GM18873 (cell line): ENCODE measurements at regions not wholly inside any gene's neighbourhood (a gene's known extent, or its start where the extent isn't known, plus 50 kb on each side); places are given as distances from the start of the nearest gene placed in this dataset.
"Not testable (repeated sequence)": the region's sequence is repeated elsewhere in the genome, so short reads cannot be mapped to it uniquely, and the experiment has no call there.

Experiments used
- ATAC-seq: cut with Tn5 transposase; IDR thresholded peaks from one replicate; pipeline ENCODE4 v1.9.1; 2021; ENCODE audit warnings: mild to moderate bottlenecking, moderate library complexity, moderate number of reproducible peaks; ENCODE audit not compliant: unreplicated experiment, low FRiP score

DNA sequence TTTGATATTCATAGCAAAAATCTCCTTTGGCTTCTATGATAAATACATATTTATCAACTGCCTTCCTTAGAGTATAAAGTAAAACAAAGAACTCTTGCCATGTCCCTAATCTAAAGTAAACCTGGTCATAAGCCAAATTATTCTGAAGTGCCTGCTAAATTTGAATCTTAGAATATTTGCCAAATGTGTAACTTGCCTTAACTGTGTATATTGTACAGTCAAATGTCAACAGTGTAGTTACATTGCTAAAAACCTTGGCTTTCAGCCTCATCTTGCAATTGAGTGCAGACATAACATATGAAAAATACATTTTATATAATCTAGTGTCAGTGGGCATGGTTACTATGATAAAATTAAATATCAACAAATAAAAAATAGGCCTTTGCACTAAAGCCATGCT is 583.4 kb upstream of the ADAMTS5 start:
- ATAC-seq, result no peak

DNA sequence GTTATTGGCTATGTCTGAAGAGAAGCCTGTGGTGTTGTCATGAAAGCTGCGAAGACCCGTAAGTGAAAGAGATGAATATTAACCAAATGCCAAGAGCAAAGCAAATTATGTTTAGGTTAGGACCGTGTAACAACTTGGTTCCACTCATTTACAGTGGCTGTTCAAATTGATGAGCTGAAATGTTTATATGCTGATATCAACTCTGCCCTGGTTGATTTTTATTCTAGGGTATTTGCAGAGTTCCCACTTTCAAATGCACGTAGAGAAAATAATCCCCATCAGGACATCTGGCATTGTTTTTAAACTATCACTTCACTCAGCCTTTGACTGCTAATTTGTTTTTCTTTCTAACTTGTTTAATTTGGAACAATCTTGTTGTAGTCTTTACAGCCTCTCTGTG is 581.6 kb upstream of the ADAMTS5 start:
- no peak for ATAC-seq

DNA sequence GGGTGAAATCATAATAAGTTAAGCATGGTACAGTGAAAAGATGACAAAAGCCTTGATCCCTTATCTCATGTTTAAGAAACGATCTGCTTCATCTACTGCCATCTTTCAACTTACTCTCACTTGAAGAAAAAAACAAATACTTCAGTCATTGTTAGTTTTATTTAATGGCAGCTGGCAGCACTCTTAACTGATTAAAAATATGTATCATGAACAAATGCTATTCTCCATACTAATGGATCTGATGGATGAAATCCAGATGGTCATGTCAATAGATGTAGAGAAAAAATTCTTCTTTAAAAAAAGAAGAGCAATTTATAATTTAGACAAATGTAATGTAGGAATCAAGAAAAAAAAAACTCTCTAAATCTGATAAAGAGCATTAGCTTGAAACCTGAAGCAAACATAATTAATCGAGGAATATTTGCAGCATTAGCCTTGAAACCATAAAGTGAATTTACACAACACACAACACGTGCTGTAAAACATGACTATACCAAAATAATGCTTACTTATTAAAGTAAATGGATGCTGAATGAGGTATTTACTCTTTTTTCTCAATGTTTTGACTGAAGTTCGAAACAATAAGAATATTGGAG is 579.0 kb upstream of the ADAMTS5 start:
- ATAC-seq, result no peak

DNA sequence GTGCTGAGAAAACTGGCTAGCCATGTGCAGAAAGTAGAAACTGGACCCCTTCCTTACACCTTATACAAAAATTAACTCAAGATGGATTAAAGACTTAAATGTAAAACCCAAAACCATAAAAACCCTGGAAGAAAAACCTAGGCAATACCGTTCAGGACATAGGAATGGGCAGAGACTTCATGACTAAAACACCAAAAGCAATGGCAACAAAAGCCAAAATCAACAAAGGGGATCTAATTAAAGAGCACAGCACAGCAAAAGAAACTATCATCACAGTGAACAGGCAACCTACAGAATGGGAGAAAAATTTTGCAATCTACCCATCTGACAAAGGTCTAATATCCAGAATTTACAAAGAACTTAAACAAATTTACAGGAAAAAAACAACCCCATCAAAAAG is 575.2 kb upstream of the ADAMTS5 start:
- not testable (repeated sequence) for ATAC-seq

DNA sequence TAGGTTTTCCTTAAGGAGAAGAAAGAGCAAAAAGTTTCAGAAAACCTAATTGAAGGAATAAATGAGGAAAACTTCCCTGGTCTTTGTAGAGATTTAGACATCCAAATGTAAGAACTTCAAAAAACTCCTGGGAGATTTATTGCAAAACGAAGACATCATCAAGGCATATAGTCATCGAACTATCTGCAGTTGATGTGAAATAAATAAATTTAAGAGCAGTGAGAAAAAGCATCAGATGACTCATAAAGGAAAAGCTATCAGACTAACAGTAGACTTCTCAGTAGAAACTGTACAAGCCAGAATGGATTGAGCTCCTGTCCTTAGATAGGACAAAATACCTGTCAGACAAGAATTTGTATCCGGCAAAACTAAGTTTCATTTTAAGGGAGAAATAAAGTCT is 569.4 kb upstream of the ADAMTS5 start:
- no peak for ATAC-seq

DNA sequence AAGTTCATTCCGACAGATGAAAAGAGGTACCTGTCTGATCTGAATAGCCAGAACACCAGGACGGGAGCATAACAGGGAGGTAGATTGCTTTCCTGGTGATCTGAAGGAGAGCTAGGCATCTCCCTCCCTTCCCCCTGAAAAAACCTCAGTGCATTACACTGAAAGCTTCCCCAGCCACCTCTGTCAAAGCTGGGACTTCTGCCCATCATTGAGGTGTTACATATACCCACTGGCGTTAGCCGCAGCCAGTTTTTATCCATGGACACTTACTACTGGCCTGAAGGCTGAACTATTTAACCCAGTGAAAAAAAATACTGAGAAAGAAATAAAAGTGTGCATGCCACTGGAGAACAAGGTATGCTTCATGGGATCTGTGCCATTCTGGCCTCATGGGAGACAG is 568.3 kb upstream of the ADAMTS5 start:
- no peak for ATAC-seq

DNA sequence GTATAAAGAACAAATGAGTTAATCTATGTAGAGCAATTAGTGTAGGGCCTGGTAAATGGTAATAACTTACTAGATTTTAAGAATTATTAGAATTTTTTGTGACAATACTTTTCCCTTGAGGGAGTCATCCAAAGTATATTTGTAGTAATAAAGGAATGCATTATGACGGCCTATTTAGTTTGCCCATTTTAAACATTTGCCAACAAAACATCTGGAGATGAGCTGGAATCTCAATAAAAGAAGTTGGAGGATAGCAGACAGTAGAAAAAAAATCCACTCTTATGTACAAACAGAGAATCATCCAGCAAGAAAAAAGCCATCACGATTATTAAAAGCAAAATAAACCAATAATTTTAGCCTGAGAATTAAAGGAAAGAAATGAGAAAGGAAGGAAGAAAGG is 567.3 kb upstream of the ADAMTS5 start:
- no peak for ATAC-seq

DNA sequence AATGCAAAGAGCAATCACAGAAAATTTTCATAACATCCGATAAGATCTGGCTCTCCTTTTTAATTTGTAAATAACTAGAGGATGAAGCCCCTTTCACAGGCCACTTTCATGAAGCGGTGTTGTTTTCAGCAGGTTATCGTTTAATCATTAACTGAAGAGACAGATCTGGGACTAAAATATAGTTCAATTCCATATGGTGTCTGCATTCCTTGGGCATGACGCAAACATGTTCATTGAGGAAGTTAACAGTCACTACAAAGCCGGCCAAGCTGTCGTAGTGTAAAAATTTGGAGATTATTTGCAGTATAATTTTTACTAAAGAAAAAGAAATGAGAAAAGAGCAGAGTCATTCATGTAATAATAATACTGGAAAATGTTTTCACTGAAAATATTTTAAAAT is 565.2 kb upstream of the ADAMTS5 start:
- ATAC-seq, result no peak

DNA sequence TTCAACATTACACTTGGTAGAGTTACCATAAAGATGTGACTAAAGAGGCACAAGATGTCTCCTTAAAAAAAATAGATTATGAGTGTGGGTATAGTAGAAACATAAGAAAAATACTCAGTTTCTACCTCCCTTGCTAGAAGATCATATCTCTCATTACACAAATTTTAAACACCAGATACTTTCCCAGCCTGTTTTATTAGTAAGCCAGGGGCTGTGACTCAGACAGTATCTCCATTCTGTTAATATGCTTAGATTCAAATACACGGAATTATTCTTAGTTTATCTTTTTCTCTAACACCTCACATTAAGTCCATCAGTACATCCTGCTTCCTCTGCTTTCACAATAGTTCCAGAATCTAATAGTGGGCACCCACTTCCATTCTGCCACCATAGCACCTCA is 561.8 kb upstream of the ADAMTS5 start:
- no peak for ATAC-seq

DNA sequence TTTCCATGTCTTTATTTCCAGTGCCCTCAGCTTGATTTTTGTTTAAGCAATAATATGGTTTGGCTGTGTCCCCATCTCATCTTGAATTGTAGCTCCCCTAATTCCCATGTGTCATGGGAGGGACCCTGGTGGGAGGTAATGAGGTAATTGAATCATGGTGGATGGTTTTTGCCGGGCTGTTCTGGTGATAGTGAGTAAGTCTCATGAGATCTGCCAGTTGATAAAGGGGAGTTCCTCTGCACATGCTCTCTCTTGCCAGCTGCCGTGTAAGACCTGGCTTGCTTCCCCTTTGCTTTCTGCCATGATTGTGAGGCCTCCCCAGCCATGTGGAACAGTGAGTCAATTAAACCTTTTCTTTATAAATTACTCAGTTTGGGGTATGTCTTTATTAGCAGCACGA is 559.6 kb upstream of the ADAMTS5 start:
- ATAC-seq, result no peak

DNA sequence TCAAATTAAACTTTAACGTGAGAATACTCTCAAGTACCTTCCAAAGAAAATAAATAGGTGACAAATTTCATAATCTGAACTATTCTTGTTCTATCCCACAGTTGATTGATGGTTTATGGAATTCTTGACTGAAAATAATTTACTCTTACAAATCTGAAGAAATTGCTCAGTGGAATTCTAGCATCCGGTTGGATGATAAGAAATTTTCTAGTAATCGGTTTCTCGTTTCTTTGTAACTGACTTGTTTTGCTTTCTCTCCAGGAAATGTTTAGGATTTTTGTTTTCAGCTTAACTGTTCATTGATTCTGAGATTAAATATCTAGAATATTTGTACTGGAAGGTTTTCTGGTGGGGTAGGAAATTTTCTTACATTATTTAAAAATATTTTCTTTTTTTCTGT is 558.9 kb upstream of the ADAMTS5 start:
- no peak for ATAC-seq

DNA sequence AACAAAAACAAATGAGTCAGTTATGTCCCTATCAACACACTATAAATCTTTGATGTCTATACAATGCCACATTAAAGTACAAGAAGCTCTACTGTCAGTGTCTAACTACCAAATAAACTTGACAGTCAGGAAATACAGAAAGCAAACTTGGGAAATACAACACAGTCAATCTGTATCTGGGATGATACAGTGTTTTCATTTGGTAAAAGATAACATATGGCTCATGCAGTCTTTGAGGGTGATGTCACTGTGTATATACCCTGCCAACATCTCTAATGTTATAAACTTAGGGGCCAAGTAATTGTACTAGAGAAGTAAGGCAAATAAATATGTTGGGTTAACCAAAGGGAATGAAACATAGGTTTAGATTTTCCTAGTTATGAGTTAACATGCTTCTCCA is 552.5 kb upstream of the ADAMTS5 start:
- ATAC-seq, result no peak

DNA sequence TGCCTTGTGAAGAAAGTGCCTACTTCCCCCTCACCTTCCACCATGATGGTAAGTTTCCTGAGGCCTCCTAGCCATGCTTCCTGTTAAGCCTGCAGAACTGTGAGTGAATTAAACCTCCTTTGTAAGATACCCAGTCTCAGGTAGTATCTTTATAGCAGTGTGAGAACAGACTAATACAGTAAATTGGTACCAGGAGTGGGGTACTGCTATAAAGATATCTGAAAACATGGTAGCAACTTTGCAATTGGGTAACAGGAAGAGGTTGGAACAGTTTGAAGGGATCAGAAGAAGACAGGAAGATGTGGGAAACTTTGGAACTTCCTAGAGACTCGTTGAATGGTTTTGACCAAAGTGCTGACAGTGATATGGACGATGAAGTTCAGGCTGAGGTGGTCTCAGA is 550.3 kb upstream of the ADAMTS5 start:
- ATAC-seq, result not testable (repeated sequence)

DNA sequence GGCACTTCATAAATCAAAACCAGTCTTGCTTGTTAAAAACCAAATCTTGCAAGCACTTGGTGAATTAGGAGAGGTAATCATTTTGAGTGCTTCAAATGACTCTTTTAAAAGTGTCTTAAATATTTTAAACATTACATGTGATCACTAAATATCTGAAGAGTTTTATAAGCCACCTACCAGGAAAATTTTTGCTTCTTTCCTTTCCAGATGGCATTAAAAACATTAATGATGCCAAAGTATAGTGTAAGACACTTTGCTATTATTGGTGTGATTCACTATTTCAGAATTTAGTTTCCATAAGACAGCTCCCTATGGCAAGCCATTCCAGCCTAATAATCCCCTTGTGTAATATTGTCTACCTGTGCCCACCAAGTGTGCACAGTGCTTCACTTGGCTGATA is 548.8 kb upstream of the ADAMTS5 start:
- no peak for ATAC-seq

DNA sequence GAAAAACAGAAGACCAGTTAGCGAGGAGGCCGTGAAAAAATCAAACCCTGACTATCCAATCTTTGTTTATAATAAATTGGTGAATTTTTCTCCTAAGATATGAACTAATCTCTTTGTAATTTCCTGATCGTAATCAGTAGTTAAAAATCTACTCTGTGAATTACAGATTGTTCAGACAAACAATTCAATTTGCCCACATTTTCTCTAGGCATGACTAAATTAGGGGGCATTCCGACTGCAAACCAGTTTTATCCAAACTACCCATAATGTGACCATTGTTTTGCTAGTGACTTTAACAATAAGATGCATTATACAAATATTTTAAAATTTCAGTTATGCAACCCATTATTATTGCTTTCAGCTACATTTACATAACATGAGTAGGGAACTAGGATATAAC is 546.9 kb upstream of the ADAMTS5 start:
- ATAC-seq, result no peak

DNA sequence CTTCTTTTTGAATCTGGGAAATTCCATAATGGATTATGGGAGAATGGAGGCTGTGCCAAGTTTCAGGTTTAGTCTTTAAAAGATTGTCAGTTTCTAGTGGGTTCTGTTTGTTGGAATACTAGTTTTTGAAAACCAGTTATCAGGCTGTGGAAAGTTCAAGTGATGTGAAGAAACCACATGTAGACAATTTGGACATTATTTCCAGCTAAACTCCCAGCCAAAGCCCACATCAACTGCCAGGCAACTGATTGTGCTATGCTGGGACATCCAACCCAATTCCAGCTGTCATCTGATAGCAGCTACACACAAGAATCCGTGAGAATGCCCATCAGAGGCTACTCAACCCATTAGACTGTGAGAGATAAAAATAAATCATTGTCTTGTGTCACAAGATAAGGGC is 546.1 kb upstream of the ADAMTS5 start:
- no peak for ATAC-seq

DNA sequence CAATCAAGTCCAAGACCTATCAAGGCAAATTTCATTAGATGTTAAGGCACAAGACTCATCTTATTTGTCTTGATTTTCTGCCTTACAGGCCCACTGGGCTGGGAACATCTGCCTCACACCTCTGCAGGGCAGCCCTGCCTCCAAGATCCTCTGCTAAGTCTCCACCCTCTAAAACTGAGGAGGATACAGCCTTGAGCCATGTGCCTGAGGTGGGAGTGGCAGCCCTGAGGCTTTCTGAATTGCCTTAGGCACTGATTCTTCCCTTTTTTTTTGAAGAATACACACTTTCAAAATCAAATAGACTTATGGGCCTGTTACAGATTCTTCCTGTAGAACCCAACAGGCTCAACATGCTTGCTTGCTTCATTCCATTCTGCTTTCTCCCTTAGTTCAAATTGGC is 544.3 kb upstream of the ADAMTS5 start:
- no peak for ATAC-seq

DNA sequence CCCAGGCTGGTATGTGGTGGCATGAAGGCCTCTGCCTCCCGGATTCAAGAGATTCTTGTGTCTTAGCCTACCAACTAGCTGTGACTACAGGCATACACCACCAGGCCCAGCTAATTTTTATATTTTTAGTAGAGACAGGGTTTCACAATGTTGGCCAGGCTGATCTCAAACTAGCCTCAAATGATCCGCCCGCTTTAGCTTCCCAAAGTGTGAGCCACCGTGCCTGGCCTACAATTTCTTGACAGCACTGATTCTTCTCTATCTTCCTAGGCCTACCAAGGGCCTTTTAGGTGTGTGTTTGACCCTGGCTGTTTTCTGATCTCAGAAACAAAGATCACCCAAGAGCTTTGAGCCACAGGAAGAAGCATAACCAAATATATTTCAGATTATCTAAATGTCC is 540.8 kb upstream of the ADAMTS5 start:
- no peak for ATAC-seq

DNA sequence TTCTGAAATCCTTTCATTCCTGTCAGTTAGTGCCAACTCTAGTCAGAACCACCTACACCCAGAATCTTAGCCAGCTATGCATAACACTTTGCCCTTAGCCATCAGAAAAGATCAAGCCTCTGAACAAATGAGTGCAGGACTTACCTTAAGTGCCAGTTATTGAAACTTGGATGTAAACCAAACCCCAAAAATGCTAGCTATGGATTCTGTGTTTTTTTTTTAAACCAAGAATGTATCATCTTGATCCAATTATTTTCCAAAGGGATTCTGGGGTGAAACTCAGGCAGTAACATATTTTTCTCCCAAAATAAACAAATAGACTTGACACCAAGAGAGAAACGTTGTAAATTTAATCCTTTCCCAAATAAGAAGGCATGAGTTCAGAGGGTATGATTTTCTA is 538.6 kb upstream of the ADAMTS5 start:
- no peak for ATAC-seq

DNA sequence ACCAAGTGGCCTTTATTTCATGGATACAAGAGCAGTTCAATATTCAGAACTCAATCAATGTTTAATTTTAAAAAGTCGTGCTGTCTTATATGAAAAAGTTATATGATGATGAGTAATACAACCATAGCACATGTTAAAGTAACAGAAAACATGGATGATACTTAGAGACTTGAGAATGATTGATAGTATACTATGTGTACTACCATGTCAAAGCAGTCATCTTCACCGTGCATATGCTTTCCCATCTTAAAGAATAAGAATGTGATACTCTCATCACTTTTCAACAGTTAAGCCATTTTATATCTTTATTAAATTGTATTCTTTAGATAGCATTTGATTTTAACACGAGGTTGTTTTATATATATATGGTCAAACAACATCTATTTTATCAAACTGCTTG is 535.9 kb upstream of the ADAMTS5 start:
- ATAC-seq, result no peak

DNA sequence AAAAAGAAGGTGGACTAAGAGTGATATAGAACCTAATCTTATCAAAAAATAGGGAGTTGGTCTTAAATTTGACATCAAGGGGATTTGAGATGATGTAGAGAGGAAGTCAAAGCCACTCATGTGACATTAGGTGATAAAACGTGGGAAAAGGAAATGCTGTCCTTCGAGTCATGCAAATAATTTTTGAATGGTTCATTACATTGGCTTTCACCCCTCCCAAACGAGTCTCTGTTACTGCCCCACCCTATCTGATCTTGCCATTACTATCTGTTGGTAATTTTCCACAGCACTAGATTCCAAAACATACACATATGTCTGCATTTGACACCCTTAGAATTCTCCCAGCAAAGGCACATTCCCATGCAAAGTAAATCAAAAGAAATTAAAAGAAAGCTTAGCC is 531.1 kb upstream of the ADAMTS5 start:
- no peak for ATAC-seq

DNA sequence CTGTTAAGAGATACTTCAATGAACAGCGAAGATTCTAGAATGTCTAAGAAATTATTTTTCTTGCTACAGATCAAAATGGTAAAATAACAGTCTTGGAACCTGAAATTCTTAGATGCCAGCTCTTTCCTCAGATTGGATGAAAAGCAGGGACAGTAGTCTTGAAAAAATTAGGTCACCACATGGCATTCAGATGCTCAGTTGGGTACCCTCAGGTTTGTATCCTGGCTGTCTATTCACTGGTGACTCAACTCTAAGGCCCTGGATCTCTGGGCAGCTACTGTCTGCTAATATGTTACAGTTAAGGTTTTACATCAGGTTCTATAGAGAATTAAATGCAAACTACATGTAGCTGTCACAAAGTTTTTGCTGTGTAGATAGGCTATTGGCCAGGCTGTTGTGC is 528.9 kb upstream of the ADAMTS5 start:
- no peak for ATAC-seq

DNA sequence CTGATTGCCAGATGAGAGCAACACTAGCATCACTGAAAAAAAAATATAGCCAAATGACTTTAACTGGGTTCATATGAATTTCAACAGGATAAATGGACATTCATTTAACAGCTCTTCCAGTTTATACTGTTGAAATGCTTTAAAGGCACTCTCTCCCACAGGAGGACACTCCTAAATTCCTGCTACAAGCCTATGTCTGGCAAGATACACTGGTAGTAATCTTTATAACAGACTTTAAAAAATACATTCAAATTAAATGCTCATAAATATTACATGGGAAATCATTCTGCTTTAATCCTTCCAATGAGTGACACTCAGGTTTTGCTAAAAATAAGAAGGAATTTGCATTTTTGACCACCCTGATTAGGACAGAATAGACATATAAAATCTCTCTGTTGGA is 526.7 kb upstream of the ADAMTS5 start:
- ATAC-seq, result no peak
